ENCODE measurements at regions not wholly inside any gene's neighbourhood (a gene's known extent, or its start where the extent isn't known, plus 50 kb on each side); places are given as distances from the start of the nearest gene placed in this dataset.
A peak's percentile ranks its signal among the peaks of the same experiment; 100 is the strongest.

DNA sequence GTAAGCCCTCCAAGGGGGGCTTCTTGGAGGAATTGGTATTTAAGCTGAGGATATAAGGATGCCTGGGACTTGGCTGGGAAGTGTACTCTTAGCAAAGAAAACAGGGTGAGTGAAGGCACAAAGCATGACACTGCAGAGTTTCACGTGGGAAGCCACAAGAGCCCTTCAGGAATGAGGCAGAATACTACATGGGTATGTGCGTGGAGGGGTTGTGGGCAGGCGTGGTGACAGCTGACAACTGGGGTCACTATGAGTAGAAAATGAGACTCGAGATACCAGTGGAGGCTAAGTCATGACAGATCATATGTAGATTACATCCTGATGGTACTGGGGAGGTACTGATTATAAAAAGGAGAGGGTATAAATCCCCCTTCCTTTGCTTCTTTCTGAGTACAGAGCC lies 78.1 kb upstream of the XYLT1 start:
- Histone ChIP-seq H3K27me3 (no peaks in the 10 kb centered on the region), H3K9me3 (no peaks in the 10 kb centered on the region), H3K4me1 (no peaks in the 10 kb centered on the region), H3K36me3 (ENCODE audit: low read depth, missing control alignments) (no peaks in the 10 kb centered on the region), H3K27ac (no peak overlapping the region), H3K4me3 (no peak overlapping the region)
- WGBS, 2 donors: 86 to 87% methylated on average over 4 of the region's 4 CpGs
- intact Hi-C loops (cut with DNase I; ENCODE audit: low total_unique reads): no loop called here
- no peak for DNase-seq
- TF ChIP-seq, protein P1, sequence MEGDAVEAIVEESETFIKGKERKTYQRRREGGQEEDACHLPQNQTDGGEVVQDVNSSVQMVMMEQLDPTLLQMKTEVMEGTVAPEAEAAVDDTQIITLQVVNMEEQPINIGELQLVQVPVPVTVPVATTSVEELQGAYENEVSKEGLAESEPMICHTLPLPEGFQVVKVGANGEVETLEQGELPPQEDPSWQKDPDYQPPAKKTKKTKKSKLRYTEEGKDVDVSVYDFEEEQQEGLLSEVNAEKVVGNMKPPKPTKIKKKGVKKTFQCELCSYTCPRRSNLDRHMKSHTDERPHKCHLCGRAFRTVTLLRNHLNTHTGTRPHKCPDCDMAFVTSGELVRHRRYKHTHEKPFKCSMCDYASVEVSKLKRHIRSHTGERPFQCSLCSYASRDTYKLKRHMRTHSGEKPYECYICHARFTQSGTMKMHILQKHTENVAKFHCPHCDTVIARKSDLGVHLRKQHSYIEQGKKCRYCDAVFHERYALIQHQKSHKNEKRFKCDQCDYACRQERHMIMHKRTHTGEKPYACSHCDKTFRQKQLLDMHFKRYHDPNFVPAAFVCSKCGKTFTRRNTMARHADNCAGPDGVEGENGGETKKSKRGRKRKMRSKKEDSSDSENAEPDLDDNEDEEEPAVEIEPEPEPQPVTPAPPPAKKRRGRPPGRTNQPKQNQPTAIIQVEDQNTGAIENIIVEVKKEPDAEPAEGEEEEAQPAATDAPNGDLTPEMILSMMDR (IDR thresholded peaks at IDR 0.05): no peak
- no peak for TF ChIP-seq POLR2A (IDR thresholded peaks at IDR 0.05)

DNA sequence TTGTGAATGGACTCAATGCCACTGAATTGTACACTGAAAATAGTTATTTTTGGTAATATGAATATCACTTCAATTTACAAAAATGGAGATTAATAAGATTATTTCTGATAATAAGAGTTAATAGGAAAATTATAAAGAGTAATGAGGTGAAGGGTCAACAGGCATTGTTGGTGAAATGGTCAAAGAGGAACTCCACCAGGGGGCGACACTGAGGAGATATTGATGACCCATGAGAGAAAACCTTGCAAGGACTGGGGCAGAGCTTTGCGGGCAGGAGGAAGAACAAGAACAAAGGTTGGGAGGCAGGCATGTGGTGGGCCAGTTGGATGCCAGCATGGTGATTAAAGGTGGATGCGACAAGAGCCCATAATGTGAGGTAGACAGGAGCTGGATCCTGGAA lies 74.0 kb upstream of the XYLT1 start:
- Histone ChIP-seq H3K27ac (no peak overlapping the region), H3K9me3 (no peaks in the 10 kb centered on the region), H3K36me3 (ENCODE audit: low read depth, missing control alignments) (no peaks in the 10 kb centered on the region), H3K4me3 (no peak overlapping the region), H3K4me1 (no peaks in the 10 kb centered on the region), H3K27me3 (no peaks in the 10 kb centered on the region)
- TF ChIP-seq POLR2A (IDR thresholded peaks at IDR 0.05): no peak
- TF ChIP-seq, protein P1 (IDR thresholded peaks at IDR 0.05): peak in 2 of 3 experiments; percentile 15 to 55
- peak; percentile 55 for DNase-seq
- 69 to 76% methylated on average over 3 of the region's 3 CpGs for WGBS, 2 donors
- intact Hi-C loops (cut with DNase I; ENCODE audit: low total_unique reads): no loop called here

DNA sequence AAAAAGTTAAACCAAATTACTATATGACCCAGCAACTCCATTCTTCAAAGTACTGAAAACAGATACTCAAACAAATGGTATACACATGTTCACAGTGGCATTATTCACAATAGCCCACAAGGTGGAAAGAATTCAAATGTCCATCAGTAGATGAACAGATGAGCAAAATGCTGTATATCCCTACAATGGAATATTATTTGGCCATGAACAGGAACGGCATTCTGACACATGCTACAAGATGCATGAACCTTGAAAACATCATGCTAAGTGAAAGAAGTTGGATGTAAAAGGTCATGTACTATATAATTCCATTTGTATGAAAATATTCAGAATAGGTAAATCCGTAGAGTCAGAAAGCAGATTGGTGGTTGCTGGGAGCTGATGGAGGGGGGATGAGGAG lies 73.5 kb upstream of the XYLT1 start:
- 91 to 93% methylated on average over 2 of the region's 2 CpGs for WGBS, 2 donors
- H3K36me3 ChIP-seq (ENCODE audit: low read depth, missing control alignments): no peaks in the 10 kb centered on the region
- intact Hi-C loops (cut with DNase I; ENCODE audit: low total_unique reads): no loop called here
- no peak for DNase-seq
- H3K9me3 ChIP-seq: no peaks in the 10 kb centered on the region
- no peaks in the 10 kb centered on the region for H3K27me3 ChIP-seq
- H3K4me3 ChIP-seq: no peak overlapping the region
- TF ChIP-seq, protein P1 (IDR thresholded peaks at IDR 0.05): no peak
- TF ChIP-seq POLR2A (IDR thresholded peaks at IDR 0.05): no peak
- no peaks in the 10 kb centered on the region for H3K4me1 ChIP-seq
- H3K27ac ChIP-seq: no peak overlapping the region

DNA sequence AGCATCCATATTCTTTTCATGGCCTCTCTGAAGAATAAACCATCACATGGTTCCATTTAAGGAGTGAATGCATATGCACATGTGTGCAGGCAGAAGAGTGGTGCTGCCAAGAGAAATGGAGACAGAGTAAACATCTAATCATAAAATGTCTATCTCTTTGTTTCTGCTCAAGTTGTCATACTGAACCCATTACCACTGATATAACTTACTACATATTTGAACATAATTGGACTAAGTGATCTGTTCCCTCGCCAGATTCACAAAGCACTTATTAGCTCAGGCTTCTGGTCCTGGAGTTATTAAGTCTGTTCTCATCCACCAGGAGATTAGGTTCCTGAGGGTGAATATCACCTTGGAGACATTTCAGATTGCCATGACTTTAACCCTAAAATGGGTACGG lies 72.3 kb upstream of the XYLT1 start:
- WGBS, 2 donors: 78 to 88% methylated on average over 2 of the region's 2 CpGs
- no peaks in the 10 kb centered on the region for H3K9me3 ChIP-seq
- TF ChIP-seq, protein P1 (IDR thresholded peaks at IDR 0.05): no peak
- no peak for TF ChIP-seq POLR2A (IDR thresholded peaks at IDR 0.05)
- no peaks in the 10 kb centered on the region for H3K4me1 ChIP-seq
- no peak overlapping the region for H3K4me3 ChIP-seq
- intact Hi-C loops (cut with DNase I; ENCODE audit: low total_unique reads): no loop called here
- no peak overlapping the region for H3K27ac ChIP-seq
- H3K36me3 ChIP-seq (ENCODE audit: low read depth, missing control alignments): no peaks in the 10 kb centered on the region
- no peaks in the 10 kb centered on the region for H3K27me3 ChIP-seq
- DNase-seq: no peak

DNA sequence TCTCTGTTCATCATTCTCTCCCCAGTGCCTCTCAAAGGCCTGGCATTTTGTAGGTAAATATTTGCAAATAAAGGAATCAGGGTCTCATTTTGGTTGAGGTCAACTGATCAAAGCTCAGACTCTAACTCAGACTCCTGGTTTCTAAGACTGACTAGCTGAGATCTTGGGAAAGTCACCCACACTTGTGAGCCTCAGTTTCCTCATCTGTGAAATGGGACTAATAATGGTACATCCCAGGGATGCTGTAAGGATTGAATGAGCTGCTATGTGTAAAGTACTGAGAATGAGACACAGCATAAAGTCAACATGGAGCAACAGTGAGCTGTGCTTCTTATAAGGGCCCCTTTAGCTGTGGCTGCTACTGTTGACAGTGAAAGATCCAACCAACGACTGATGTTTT lies 70.6 kb upstream of the XYLT1 start:
- intact Hi-C loops (cut with DNase I; ENCODE audit: low total_unique reads): no loop called here
- H3K36me3 ChIP-seq (ENCODE audit: low read depth, missing control alignments): no peaks in the 10 kb centered on the region
- no peak overlapping the region for H3K27ac ChIP-seq
- DNase-seq: no peak
- H3K27me3 ChIP-seq: no peaks in the 10 kb centered on the region
- H3K4me3 ChIP-seq: no peak overlapping the region
- H3K9me3 ChIP-seq: no peaks in the 10 kb centered on the region
- no peak for TF ChIP-seq POLR2A (IDR thresholded peaks at IDR 0.05)
- TF ChIP-seq, protein P1 (IDR thresholded peaks at IDR 0.05): no peak
- WGBS, 2 donors: 77 to 80% methylated on average over 1 of the region's 1 CpG
- no peaks in the 10 kb centered on the region for H3K4me1 ChIP-seq
